Mesenchymal stem cell (in vitro differentiated cells and primary cell): ENCODE measurements at regions not wholly inside any gene's neighbourhood (a gene's known extent, or its start where the extent isn't known, plus 50 kb on each side); places are given as distances from the start of the nearest gene placed in this dataset.

Experiments used
- DNase-seq: peaks from one replicate; pipeline ENCODE4 v3.0.0-alpha.2; 2013
- H2AFZ ChIP-seq: one replicate; pipeline ENCODE4 v1.6.1; 2013; ENCODE audit warnings: low read depth, mild to moderate bottlenecking, control low read depth, inconsistent platforms, low read length, moderate library complexity
- H2AK5ac ChIP-seq: 2 replicates; pipeline ENCODE4 v1.6.1; 2013; ENCODE audit warnings: low read length, moderate library complexity, mild to moderate bottlenecking, inconsistent platforms; ENCODE audit not compliant: severe bottlenecking
- H2BK120ac ChIP-seq: one replicate; pipeline ENCODE4 v1.6.1; 2013; ENCODE audit warnings: low read depth, mild to moderate bottlenecking, inconsistent platforms, low read length, moderate library complexity
- H2BK12ac ChIP-seq, 2 experiments: one replicate each; pipeline ENCODE4 v1.6.1; 2013; ENCODE audit warnings: inconsistent platforms in 2 of 2, low read length in 2 of 2, mild to moderate bottlenecking in 2 of 2, moderate library complexity in 2 of 2, control low read depth in 1 of 2
- H2BK15ac ChIP-seq: one replicate; pipeline ENCODE4 v1.6.1; 2013; ENCODE audit warnings: mild to moderate bottlenecking, low read depth, inconsistent platforms; ENCODE audit not compliant: poor library complexity, severe bottlenecking
- H2BK5ac ChIP-seq: 2 replicates; pipeline ENCODE4 v1.6.1; 2013; ENCODE audit warnings: low read depth, mild to moderate bottlenecking, low read length, control low read depth, inconsistent platforms; ENCODE audit not compliant: poor library complexity, severe bottlenecking
- H3K14ac ChIP-seq, 2 experiments: one replicate each; pipeline ENCODE4 v1.6.1; 2013; ENCODE audit warnings: inconsistent platforms in 2 of 2, low read length in 2 of 2, control low read depth in 1 of 2, mild to moderate bottlenecking in 1 of 2, moderate library complexity in 1 of 2
- H3K18ac ChIP-seq, 2 experiments: one replicate each; pipeline ENCODE4 v1.6.1; 2013; ENCODE audit warnings: inconsistent platforms in 2 of 2, low read length in 2 of 2, control low read depth in 1 of 2, low read depth in 1 of 2, mild to moderate bottlenecking in 1 of 2
- H3K23ac ChIP-seq, 2 experiments: one replicate each; pipeline ENCODE4 v1.6.1; 2013; ENCODE audit warnings: inconsistent platforms in 2 of 2, low read length in 2 of 2, mild to moderate bottlenecking in 2 of 2, moderate library complexity in 2 of 2, control low read depth in 1 of 2
- H3K27ac ChIP-seq: 2 replicates; pipeline ENCODE4 v1.5.1; 2013; ENCODE audit warnings: mild to moderate bottlenecking, moderate library complexity, low read length, control low read depth, inconsistent platforms; ENCODE audit not compliant: poor library complexity, severe bottlenecking
- H3K27me3 ChIP-seq, 2 experiments: 2 replicates each; pipeline versions ENCODE4 v1.6.1 to v1.7.0; 2013; ENCODE audit warnings: low read length in 2 of 2, mild to moderate bottlenecking in 2 of 2, moderate library complexity in 2 of 2, control low read depth in 1 of 2, inconsistent platforms in 1 of 2; ENCODE audit not compliant: control insufficient read depth in 1 of 2, insufficient read depth in 1 of 2
- H3K36me3 ChIP-seq, 2 experiments: 2 replicates each; pipeline versions ENCODE4 v1.6.1 to v1.7.0; 2013; ENCODE audit warnings: low read length in 2 of 2, control low read depth in 1 of 2, inconsistent platforms in 1 of 2, low read depth in 1 of 2, mild to moderate bottlenecking in 1 of 2; ENCODE audit not compliant: insufficient read depth in 2 of 2, control insufficient read depth in 1 of 2
- H3K4ac ChIP-seq, 2 experiments: one replicate each; pipeline ENCODE4 v1.6.1; 2013; ENCODE audit warnings: inconsistent platforms in 2 of 2, low read length in 2 of 2, mild to moderate bottlenecking in 2 of 2, moderate library complexity in 2 of 2, control low read depth in 1 of 2, low read depth in 1 of 2
- H3K4me1 ChIP-seq: 2 replicates; pipeline ENCODE4 v1.6.1; 2013; ENCODE audit warnings: low read depth, low read length, control low read depth; ENCODE audit not compliant: control insufficient read depth, insufficient read depth
- H3K4me2 ChIP-seq: 2 replicates; pipeline ENCODE4 v1.6.1; 2013; ENCODE audit warnings: low read length, mild to moderate bottlenecking, inconsistent platforms; ENCODE audit not compliant: poor library complexity, severe bottlenecking
- H3K4me3 ChIP-seq, 2 experiments: 2 replicates each; pipeline versions ENCODE4 v1.5.1 to v1.7.0; 2013; ENCODE audit warnings: low read length in 2 of 2, mild to moderate bottlenecking in 2 of 2, control low read depth in 1 of 2, low read depth in 1 of 2; ENCODE audit not compliant: insufficient read depth in 1 of 2
- H3K79me1 ChIP-seq: replicated peaks from 2 replicates; pipeline ENCODE4 v1.6.1; 2013; ENCODE audit warnings: mild to moderate bottlenecking, control low read depth, low read length, inconsistent platforms; ENCODE audit not compliant: poor library complexity, severe bottlenecking
- H3K9ac ChIP-seq: 2 replicates; pipeline ENCODE4 v1.7.0; 2013; ENCODE audit warnings: mild to moderate bottlenecking, low read length, moderate library complexity
- H3K9me3 ChIP-seq: 2 replicates; pipeline ENCODE4 v1.7.0; 2013; ENCODE audit warnings: mild to moderate bottlenecking, low read length; ENCODE audit not compliant: control insufficient read depth
- H4K8ac ChIP-seq: one replicate; pipeline ENCODE4 v1.6.1; 2013; ENCODE audit warnings: inconsistent platforms, mild to moderate bottlenecking, low read length, moderate library complexity
- H4K91ac ChIP-seq: one replicate; pipeline ENCODE4 v1.6.1; 2013; ENCODE audit warnings: mild to moderate bottlenecking, low read length, inconsistent platforms
- WGBS: methylation state at CpG from one replicate; pipeline ENCODE4 v1.1.7; 2013; ENCODE audit warnings: mixed read lengths; 5-methylcytosine and 5-hydroxymethylcytosine counted together

DNA sequence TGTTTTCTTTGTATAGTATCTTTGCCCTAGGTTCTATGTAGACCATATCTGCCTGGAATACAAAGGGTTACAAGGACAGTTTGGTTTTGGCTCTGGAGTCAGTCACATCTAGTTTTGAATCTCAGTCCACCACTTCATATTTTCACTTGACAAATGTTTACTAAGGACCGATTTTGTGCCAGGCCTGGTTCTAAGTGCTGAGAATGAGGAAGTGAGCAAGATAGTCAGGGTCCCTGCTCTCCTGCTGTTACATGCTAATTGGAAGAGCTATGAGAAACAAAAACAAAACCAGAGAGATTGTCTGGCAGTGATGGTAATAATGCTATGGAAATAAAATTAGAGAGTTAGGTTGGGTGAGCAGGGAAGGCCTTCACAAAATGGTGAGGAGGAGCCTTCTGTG is 66.1 kb upstream of the ARHGAP20 start:
- peak overlapping the region in 1 of 2 experiments; percentile 11 for H3K4me3 ChIP-seq
- no peak overlapping the region for H2AFZ ChIP-seq
- no peaks in the 10 kb centered on the region for H3K79me1 ChIP-seq
- H3K14ac ChIP-seq, result no peak overlapping the region
- H3K4ac ChIP-seq, result no peak overlapping the region
- no peak overlapping the region for H3K27ac ChIP-seq
- no peaks in the 10 kb centered on the region for H3K36me3 ChIP-seq
- WGBS, result 14% methylated on average over 1 of the region's 1 CpG
- H2BK15ac ChIP-seq, result no peak overlapping the region
- no peaks in the 10 kb centered on the region for H3K27me3 ChIP-seq
- H4K91ac ChIP-seq, result no peak overlapping the region
- no peak overlapping the region for H2BK12ac ChIP-seq
- no peak overlapping the region for H4K8ac ChIP-seq
- H3K9ac ChIP-seq, result no peak overlapping the region
- H3K18ac ChIP-seq, result peak overlapping the region in 1 of 2 experiments; percentile 83
- peak overlapping the region; percentile 30 for H2BK120ac ChIP-seq
- H3K23ac ChIP-seq, result no peak overlapping the region
- no peak overlapping the region for H2BK5ac ChIP-seq
- no peak overlapping the region for H3K4me2 ChIP-seq
- H3K4me1 ChIP-seq, result no peaks in the 10 kb centered on the region
- peak; percentile 17 for DNase-seq
- no peak overlapping the region for H2AK5ac ChIP-seq
- H3K9me3 ChIP-seq, result peaks cover 8% of the 10 kb centered on the region

- WGBS, result 52% methylated on average over 2 of the region's 2 CpGs
Measured at GRCh38 chr11:110777775-110778174, 65.5 kb upstream of the ARHGAP20 start.

GRCh38 chr11:110776081-110776480 is 63.8 kb upstream of the ARHGAP20 start:
- H2BK5ac ChIP-seq, result no peak overlapping the region

More at GRCh38 chr11:110777775-110778174, 65.5 kb upstream of the ARHGAP20 start:
- Histone ChIP-seq H3K4me2 (no peak overlapping the region), H3K9ac (peak overlapping the region; percentile 38), H4K8ac (peak overlapping the region; percentile 87), H3K23ac (no peak overlapping the region), H3K4me3 (peak overlapping the region in 1 of 2 experiments; percentile 11), H4K91ac (peak overlapping the region; percentile 86), H2AFZ (peak overlapping the region; percentile 61), H3K4ac (no peak overlapping the region), H3K18ac (peak overlapping the region; percentile 37 to 54), H3K27ac (no peak overlapping the region), H2BK5ac (no peak overlapping the region), H2BK15ac (no peak overlapping the region), H3K27me3 (no peaks in the 10 kb centered on the region), H3K4me1 (no peaks in the 10 kb centered on the region), H3K9me3 (peaks cover 8% of the 10 kb centered on the region), H3K36me3 (no peaks in the 10 kb centered on the region), H3K79me1 (no peaks in the 10 kb centered on the region), H2BK120ac (no peak overlapping the region), H2AK5ac (no peak overlapping the region), H2BK12ac (peak overlapping the region in 1 of 2 experiments; percentile 63), H3K14ac (no peak overlapping the region)
- peak; percentile 55 for DNase-seq

DNA sequence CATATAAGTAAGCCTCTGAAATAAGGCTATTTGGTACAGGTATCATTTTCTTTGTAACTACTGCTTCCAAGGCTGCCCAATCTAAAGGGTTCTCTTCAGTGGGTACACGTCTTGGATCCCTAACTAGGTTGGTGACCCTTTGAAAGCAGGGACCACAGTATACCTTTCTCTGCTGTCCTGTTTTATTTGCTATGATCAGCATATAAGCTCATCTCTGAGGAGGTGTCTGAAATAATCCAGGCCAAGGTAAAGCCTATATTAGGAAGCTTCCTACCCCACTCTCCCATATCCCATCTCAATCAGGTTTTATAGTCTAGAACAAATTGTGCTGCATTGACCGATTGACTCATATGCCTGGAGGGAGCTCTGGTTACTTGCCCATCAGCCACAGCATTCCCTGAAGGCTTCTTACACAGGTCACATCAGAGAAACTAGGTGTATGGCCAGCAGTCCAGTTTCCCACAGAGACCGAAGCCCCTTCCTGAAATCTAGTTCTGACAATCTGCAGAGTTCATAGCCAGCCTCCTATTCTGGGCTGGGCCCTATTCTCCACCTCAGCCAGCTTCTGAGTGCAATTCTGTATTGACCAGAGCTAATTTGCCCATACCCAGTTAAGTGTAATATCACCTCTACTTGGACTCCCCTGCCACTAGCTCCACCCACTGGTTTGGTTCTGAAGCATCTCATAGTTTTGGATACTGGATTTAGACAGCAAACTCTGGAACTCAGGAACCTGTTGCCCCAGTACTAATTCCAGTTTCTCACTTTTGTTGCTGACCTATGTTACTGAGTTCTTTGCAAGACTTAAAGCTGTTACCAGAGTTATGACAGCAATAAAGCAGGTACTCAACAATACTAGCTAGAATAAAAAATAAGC is 62.1 kb upstream of the ARHGAP20 start:
- Histone ChIP-seq H3K27me3 (no peaks in the 10 kb centered on the region), H3K9ac (no peak overlapping the region), H3K4me2 (no peak overlapping the region), H2BK120ac (no peak overlapping the region), H3K79me1 (no peaks in the 10 kb centered on the region), H2AFZ (no peak overlapping the region), H3K4ac (no peak overlapping the region), H3K23ac (no peak overlapping the region), H3K9me3 (peaks cover 7% of the 10 kb centered on the region), H3K4me3 (no peak overlapping the region), H3K14ac (no peak overlapping the region), H2BK5ac (no peak overlapping the region), H4K91ac (no peak overlapping the region), H3K36me3 (no peaks in the 10 kb centered on the region), H4K8ac (no peak overlapping the region), H2AK5ac (no peak overlapping the region), H2BK15ac (no peak overlapping the region), H2BK12ac (no peak overlapping the region), H3K4me1 (no peaks in the 10 kb centered on the region), H3K18ac (no peak overlapping the region), H3K27ac (no peak overlapping the region)
- WGBS, result 89% methylated on average over 3 of the region's 3 CpGs
- DNase-seq, result no peak

More at GRCh38 chr11:110776081-110776480, 63.8 kb upstream of the ARHGAP20 start:
- H3K27me3 ChIP-seq, result no peaks in the 10 kb centered on the region
- H3K23ac ChIP-seq, result no peak overlapping the region
- no peaks in the 10 kb centered on the region for H3K36me3 ChIP-seq
- no peak overlapping the region for H2BK15ac ChIP-seq
- no peak overlapping the region for H2AFZ ChIP-seq
- peaks cover 8% of the 10 kb centered on the region for H3K9me3 ChIP-seq
- H4K91ac ChIP-seq, result no peak overlapping the region
- no peak overlapping the region for H4K8ac ChIP-seq
- H2AK5ac ChIP-seq, result no peak overlapping the region
- no peak overlapping the region for H3K4me2 ChIP-seq
- no peak for DNase-seq
- H3K9ac ChIP-seq, result no peak overlapping the region
- no peak overlapping the region for H3K4ac ChIP-seq
- no peaks in the 10 kb centered on the region for H3K4me1 ChIP-seq
- no peak overlapping the region for H2BK120ac ChIP-seq
- H3K14ac ChIP-seq, result no peak overlapping the region
- 71% methylated on average over 2 of the region's 2 CpGs for WGBS
- no peaks in the 10 kb centered on the region for H3K79me1 ChIP-seq
- no peak overlapping the region for H3K27ac ChIP-seq
- H3K18ac ChIP-seq, result peak overlapping the region in 1 of 2 experiments; percentile 19
- no peak overlapping the region for H3K4me3 ChIP-seq
- H2BK12ac ChIP-seq, result no peak overlapping the region
